ENCODE measurements at regions not wholly inside any gene's neighbourhood (a gene's known extent, or its start where the extent isn't known, plus 50 kb on each side); places are given as distances from the start of the nearest gene placed in this dataset.

GRCh38 chr17:73694491-73694890 is 50.2 kb upstream of the SDK2 start:
- Histone ChIP-seq H3K27ac (no peak overlapping the region), H3K4me3 (no peak overlapping the region)

- H3K4me3 ChIP-seq = no peak overlapping the region
- no peak overlapping the region for H3K27ac ChIP-seq
Measured at GRCh38 chr17:73695035-73695738, 50.9 kb upstream of the SDK2 start.

- no peak overlapping the region for H3K4me3 ChIP-seq
- H3K27ac ChIP-seq = no peak overlapping the region
Measured at GRCh38 chr17:73696251-73696650, 52.0 kb upstream of the SDK2 start.

- Histone ChIP-seq H3K27ac (no peak overlapping the region), H3K4me3 (no peak overlapping the region)
Measured at GRCh38 chr17:73697872-73698271, 53.6 kb upstream of the SDK2 start.

GRCh38 chr17:73698966-73699365 is 54.7 kb upstream of the SDK2 start:
- Histone ChIP-seq H3K4me3 (no peak overlapping the region), H3K27ac (no peak overlapping the region)

GRCh38 chr17:73701701-73702100 is 57.5 kb upstream of the SDK2 start:
- Histone ChIP-seq H3K4me3 (no peak overlapping the region), H3K27ac (no peak overlapping the region)

- Histone ChIP-seq H3K27ac (no peak overlapping the region), H3K4me3 (no peak overlapping the region)
Measured at GRCh38 chr17:73703192-73703591, 58.9 kb upstream of the SDK2 start.

- Histone ChIP-seq H3K27ac (no peak overlapping the region), H3K4me3 (no peak overlapping the region)
Measured at GRCh38 chr17:73703917-73704316, 59.7 kb upstream of the SDK2 start.

GRCh38 chr17:73705594-73705993 is 61.3 kb upstream of the SDK2 start:
- Histone ChIP-seq H3K27ac (no peak overlapping the region), H3K4me3 (no peak overlapping the region)

- no peak overlapping the region for H3K27ac ChIP-seq
- H3K4me3 ChIP-seq = no peak overlapping the region
Measured at GRCh38 chr17:73706428-73706827, 62.2 kb upstream of the SDK2 start.

- no peak overlapping the region for H3K4me3 ChIP-seq
- no peak overlapping the region for H3K27ac ChIP-seq
Measured at GRCh38 chr17:73706858-73707257, 62.6 kb upstream of the SDK2 start.

GRCh38 chr17:73707358-73707757 is 63.1 kb upstream of the SDK2 start:
- H3K27ac ChIP-seq = no peak overlapping the region
- H3K4me3 ChIP-seq = no peak overlapping the region

GRCh38 chr17:73710095-73710592 is 65.9 kb upstream of the SDK2 start:
- Histone ChIP-seq H3K27ac (no peak overlapping the region), H3K4me3 (no peak overlapping the region)

GRCh38 chr17:73711184-73711583 is 66.9 kb upstream of the SDK2 start:
- Histone ChIP-seq H3K4me3 (no peak overlapping the region), H3K27ac (no peak overlapping the region)

- H3K4me3 ChIP-seq = no peak overlapping the region
- no peak overlapping the region for H3K27ac ChIP-seq
Measured at GRCh38 chr17:73711916-73712315, 67.7 kb upstream of the SDK2 start.

GRCh38 chr17:73713136-73713535 is 68.9 kb upstream of the SDK2 start:
- Histone ChIP-seq H3K4me3 (no peak overlapping the region), H3K27ac (no peak overlapping the region)

GRCh38 chr17:73715769-73716168 is 71.5 kb upstream of the SDK2 start:
- Histone ChIP-seq H3K4me3 (no peak overlapping the region), H3K27ac (no peak overlapping the region)

GRCh38 chr17:73717690-73718089 is 73.4 kb upstream of the SDK2 start:
- Histone ChIP-seq H3K4me3 (no peak overlapping the region), H3K27ac (no peak overlapping the region)

- Histone ChIP-seq H3K27ac (no peak overlapping the region), H3K4me3 (no peak overlapping the region)
Measured at GRCh38 chr17:73718362-73718761, 74.1 kb upstream of the SDK2 start.

- H3K4me3 ChIP-seq = no peak overlapping the region
- H3K27ac ChIP-seq = no peak overlapping the region
Measured at GRCh38 chr17:73718912-73719311, 74.7 kb upstream of the SDK2 start.

- Histone ChIP-seq H3K27ac (peak overlapping the region in 1 of 21 experiments; percentile 58), H3K4me3 (no peak overlapping the region)
Measured at GRCh38 chr17:73719588-73720071, 75.4 kb upstream of the SDK2 start.

All from skin epidermis (tissue), 12 donors.